HCT116 (cell line): ENCODE measurements at regions not wholly inside any gene's neighbourhood (a gene's known extent, or its start where the extent isn't known, plus 50 kb on each side); places are given as distances from the start of the nearest gene placed in this dataset.

ENCODE experiments used
- ATAC-seq: fragments of 200-7000 bp; cut with Tn5 transposase; 2 replicates; pipeline ENCODE4 v1.9.1; 2020; ENCODE audit warnings: mild to moderate bottlenecking, moderate library complexity
- BruUV-seq: library from RNA; stranded (reverse); fragments of 400-500 nt; replicated peaks from 2 replicates; lab custom pipeline; 2021; lab: Mats Ljungman, UMichigan
- CTCF ChIA-PET: fragments of 300-600 bp; sonication (Branson Sonifier 250); formaldehyde crosslinking; loops from one replicate; lab custom pipeline; 2021; ENCODE audit warnings: antibody characterized with exemption; lab: Charles Lee
- POLR2A ChIA-PET: fragments of 300-600, 350-600 bp; sonication (Branson Sonifier 250); formaldehyde crosslinking; loops from one replicate; lab custom pipeline; 2021; ENCODE audit warnings: antibody characterized with exemption; lab: Charles Lee
- RAD21 ChIA-PET, 2 experiments: fragments of 300-600 bp; sonication (Branson Sonifier 250); formaldehyde crosslinking; loops; one replicate each; lab custom pipeline; 2023; ENCODE audit warnings: low total read pairs in 2 of 2; ENCODE audit not compliant: uncharacterized antibody in 2 of 2, unreplicated experiment in 2 of 2, low non-redundant PET in 1 of 2; lab: Charles Lee
- DNase-seq: peaks from one replicate; pipeline ENCODE4 v3.0.0-alpha.2; 2010; ENCODE audit warnings: low read depth, low spot score
- H2AFZ ChIP-seq: fragments of 200-600 bp; shearing (Covaris generic), sonication (generic); 2 replicates; pipeline ENCODE4 v1.6.1; 2017; ENCODE audit warnings: low read depth, mixed run types, mixed read lengths, antibody characterized with exemption, low read length; ENCODE audit not compliant: poor library complexity, severe bottlenecking
- H3K27ac ChIP-seq: 2 replicates; pipeline ENCODE4 v1.5.1; 2012; ENCODE audit warnings: low read depth, low read length
- H3K27me3 ChIP-seq: fragments of 200-600 bp; sonication (generic); 2 replicates; pipeline ENCODE4 v1.6.1; 2016; ENCODE audit warnings: mixed run types, low read length, mixed read lengths; ENCODE audit not compliant: insufficient read depth
- H3K36me3 ChIP-seq, 2 experiments: fragments of 200-500 bp in 1 of 2; fragments of 200-600 bp in 1 of 2; sonication (Bioruptor generic) in 1 of 2; sonication (generic) in 1 of 2; 2 replicates each; pipeline versions ENCODE4 v1.5.1 to v1.6.1; 2014 to 2016; ENCODE audit warnings: low read length in 2 of 2, inconsistent platforms in 1 of 2, mixed read lengths in 1 of 2, mixed run types in 1 of 2; ENCODE audit not compliant: insufficient read depth in 2 of 2, control insufficient read depth in 1 of 2
- H3K4me1 ChIP-seq, 2 experiments: fragments of 200-600 bp in 1 of 2; sonication (generic) in 1 of 2; 2 replicates each; pipeline versions ENCODE4 v1.5.1 to v1.6.1; 2012 to 2017; ENCODE audit warnings: low read length in 2 of 2, inconsistent platforms in 1 of 2, mild to moderate bottlenecking in 1 of 2, mixed read lengths in 1 of 2, mixed run types in 1 of 2, moderate library complexity in 1 of 2; ENCODE audit not compliant: insufficient read depth in 2 of 2, control insufficient read depth in 1 of 2
- H3K4me2 ChIP-seq: fragments of 200-600 bp; sonication (generic); 2 replicates; pipeline ENCODE4 v1.6.1; 2017; ENCODE audit warnings: mixed run types, low read length, mixed read lengths
- H3K4me3 ChIP-seq, 2 experiments: fragments of 200-600 bp in 1 of 2; sonication (generic) in 1 of 2; replicated peaks in 1 of 2; 2 replicates each; pipeline ENCODE4 v1.5.1; 2011 to 2016; ENCODE audit warnings: low read length in 2 of 2, control low read depth in 1 of 2, low read depth in 1 of 2, mild to moderate bottlenecking in 1 of 2, mixed read lengths in 1 of 2, mixed run types in 1 of 2
- H3K79me2 ChIP-seq: fragments of 200-600 bp; sonication (generic); 2 replicates; pipeline ENCODE4 v1.6.1; 2017; ENCODE audit warnings: mild to moderate bottlenecking, mixed run types, low read length, moderate library complexity, mixed read lengths; ENCODE audit not compliant: insufficient read depth
- H3K9ac ChIP-seq: fragments of 200-600 bp; sonication (generic); 2 replicates; pipeline ENCODE4 v1.6.1; 2016; ENCODE audit warnings: low read length, mixed read lengths
- H3K9me2 ChIP-seq: fragments of 200-600 bp; sonication (generic), shearing (Covaris generic); 2 replicates; pipeline ENCODE4 v1.6.1; 2017; ENCODE audit warnings: mixed run types, mild to moderate bottlenecking, moderate library complexity; ENCODE audit not compliant: insufficient read depth
- H3K9me3 ChIP-seq, 2 experiments: fragments of 200-500 bp in 1 of 2; fragments of 200-600 bp in 1 of 2; sonication (Bioruptor generic) in 1 of 2; sonication (generic) in 1 of 2; 2 replicates each; pipeline ENCODE4 v1.6.1; 2014 to 2017; ENCODE audit warnings: low read length in 2 of 2, mixed read lengths in 2 of 2, inconsistent platforms in 1 of 2, low read depth in 1 of 2, mild to moderate bottlenecking in 1 of 2, mixed run types in 1 of 2, moderate library complexity in 1 of 2; ENCODE audit not compliant: control insufficient read depth in 1 of 2, insufficient read depth in 1 of 2
- H4K20me1 ChIP-seq: fragments of 200-600 bp; sonication (generic), shearing (Covaris generic); 2 replicates; pipeline ENCODE4 v1.6.1; 2017; ENCODE audit warnings: mixed run types, mild to moderate bottlenecking, moderate library complexity; ENCODE audit not compliant: insufficient read depth
- CBX3 ChIP-seq: IDR thresholded peaks from 2 replicates; pipeline ENCODE4 v1.6.1; 2012; ENCODE audit warnings: low read depth
- CEBPB ChIP-seq: IDR thresholded peaks from 2 replicates; pipeline ENCODE4 v1.6.1; 2012; ENCODE audit warnings: low read depth
- EGR1 ChIP-seq: IDR thresholded peaks from 2 replicates; pipeline ENCODE4 v1.6.1; 2012; ENCODE audit warnings: low read depth
- EZH2phosphoT487 ChIP-seq: fragments of 200-600 bp; IDR thresholded peaks from 2 replicates; pipeline ENCODE4 v1.6.1; 2018; ENCODE audit warnings: antibody characterized with exemption, borderline replicate concordance
- RAD21 ChIP-seq: IDR thresholded peaks from 2 replicates; pipeline ENCODE4 v1.6.1; 2012; ENCODE audit warnings: low read depth, mild to moderate bottlenecking
- TCF7L2 ChIP-seq: IDR thresholded peaks from 2 replicates; pipeline ENCODE4 v1.7.0; 2011; ENCODE audit warnings: borderline replicate concordance, inconsistent platforms; ENCODE audit not compliant: insufficient read depth, insufficient read length; ENCODE audit errors: extremely low read depth
- ZFX ChIP-seq: fragments of 450-650 bp; IDR thresholded peaks from 2 replicates; pipeline ENCODE4 v1.6.1; 2017
- intact Hi-C: fragments of 100-400 bp; cut with micrococcal nuclease; formaldehyde crosslinking; loops from 2 replicates; pipeline ENCODE4 v1.10.0; 2022
- TF ChIP-seq, protein P1 (sequence below): IDR thresholded peaks from 2 replicates; pipeline ENCODE4 v1.6.1; 2012
- TF ChIP-seq, protein P2 (sequence below): IDR thresholded peaks from 2 replicates; pipeline ENCODE4 v1.6.1; 2012

DNA sequence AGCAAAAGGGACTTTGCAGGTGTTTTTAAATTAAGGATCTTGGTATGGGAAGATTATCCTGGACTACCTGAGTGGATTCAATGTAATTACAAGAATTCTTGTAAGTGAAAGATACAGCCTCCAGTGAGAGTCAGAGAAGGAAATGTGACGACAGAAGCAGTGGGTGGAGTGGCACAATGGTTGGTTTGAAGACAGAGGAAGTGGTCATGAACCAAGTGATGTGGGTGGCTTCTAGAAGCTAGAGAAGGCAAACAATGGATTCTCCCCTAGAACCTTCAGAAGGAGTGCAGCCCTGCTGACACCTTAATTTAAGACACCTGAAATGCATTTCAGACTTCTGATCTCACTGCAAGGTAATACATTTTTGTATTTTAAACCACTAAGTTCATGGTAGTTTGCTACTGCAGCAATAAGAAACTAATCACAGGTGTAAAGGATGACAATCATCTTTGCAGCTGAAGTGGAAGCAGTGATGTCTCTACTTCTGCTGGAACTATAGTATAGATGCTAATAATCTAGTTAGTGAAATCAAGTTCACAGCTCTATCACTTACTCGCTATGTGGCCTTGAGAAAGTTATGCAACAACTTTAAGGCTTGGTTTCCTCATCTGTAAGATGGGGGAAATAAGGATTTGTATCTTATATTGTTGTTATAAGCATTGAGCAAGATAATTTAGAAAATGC, 403.4 kb upstream of the SUCLG2 start (continued):
- TF ChIP-seq, protein P1, sequence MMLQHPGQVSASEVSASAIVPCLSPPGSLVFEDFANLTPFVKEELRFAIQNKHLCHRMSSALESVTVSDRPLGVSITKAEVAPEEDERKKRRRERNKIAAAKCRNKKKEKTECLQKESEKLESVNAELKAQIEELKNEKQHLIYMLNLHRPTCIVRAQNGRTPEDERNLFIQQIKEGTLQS = no peak
- TF ChIP-seq RAD21 = no peak

DNA sequence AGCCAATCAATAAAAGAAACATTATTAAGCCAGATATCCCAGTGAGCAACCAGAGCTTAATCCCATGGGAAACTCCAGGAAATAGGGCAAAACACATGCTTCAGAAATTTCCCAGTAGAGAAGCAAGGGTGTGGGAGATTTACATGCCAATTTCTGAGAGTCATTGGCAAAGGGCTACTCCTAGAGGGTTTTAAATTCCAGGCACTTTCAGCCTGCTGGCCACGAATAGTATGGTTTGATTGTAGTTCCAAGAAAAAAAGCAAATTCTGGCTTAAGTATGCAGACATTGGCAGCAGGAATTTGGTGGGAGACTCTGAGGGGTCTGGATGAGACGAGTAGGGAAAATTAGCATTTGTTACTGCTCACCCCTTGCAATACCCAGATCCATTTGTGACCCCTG, 402.1 kb upstream of the SUCLG2 start:
- Histone ChIP-seq H3K4me3 (no peak overlapping the region), H3K27me3 (no peaks in the 10 kb centered on the region), H3K36me3 (no peaks in the 10 kb centered on the region), H3K9me3 (no peaks in the 10 kb centered on the region; a peak in 1 of 4 replicates), H3K79me2 (no peaks in the 10 kb centered on the region), H3K27ac (no peak overlapping the region), H4K20me1 (no peaks in the 10 kb centered on the region), H3K9me2 (no peaks in the 10 kb centered on the region), H2AFZ (no peak overlapping the region), H3K4me2 (no peak overlapping the region), H3K9ac (no peak overlapping the region), H3K4me1 (no peaks in the 10 kb centered on the region)
- ATAC-seq (no peak), DNase-seq (no peak)
- ChIA-PET CTCF (no interaction called here), RAD21 (no interaction called here), POLR2A (no interaction called here)
- BruUV-seq = no TSS peak
- TF ChIP-seq CEBPB = no peak
- TF ChIP-seq, protein P2, sequence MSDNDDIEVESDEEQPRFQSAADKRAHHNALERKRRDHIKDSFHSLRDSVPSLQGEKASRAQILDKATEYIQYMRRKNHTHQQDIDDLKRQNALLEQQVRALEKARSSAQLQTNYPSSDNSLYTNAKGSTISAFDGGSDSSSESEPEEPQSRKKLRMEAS = no peak
- TF ChIP-seq EGR1 = no peak
- no peak for TF ChIP-seq EZH2phosphoT487
- TF ChIP-seq, protein P1 = no peak
- TF ChIP-seq ZFX = no peak
- TF ChIP-seq TCF7L2 = no peak
- no peak for TF ChIP-seq CBX3
- intact Hi-C loops = no loop called here
